ENCODE measurements at regions not wholly inside any gene's neighbourhood (a gene's known extent, or its start where the extent isn't known, plus 50 kb on each side); places are given as distances from the start of the nearest gene placed in this dataset.

DNA sequence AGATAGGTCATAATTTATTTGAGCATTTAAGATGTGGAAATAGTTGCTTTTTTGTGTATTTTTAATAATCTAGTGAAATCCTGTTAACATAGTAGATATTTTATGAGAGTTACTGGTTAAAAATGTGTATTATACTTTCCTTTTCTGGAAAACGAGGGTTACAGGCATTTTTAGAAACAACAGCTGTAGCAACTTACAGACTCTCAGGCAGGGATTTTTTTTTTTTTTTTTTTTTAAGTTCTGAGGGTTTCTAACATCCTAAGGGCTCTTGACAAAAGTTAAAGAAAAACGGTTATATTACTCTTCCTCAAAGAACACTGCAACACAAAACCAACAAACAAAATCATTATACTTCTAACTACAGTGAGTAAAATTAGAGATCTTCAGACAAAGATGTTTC lies 205.9 kb downstream of the ACKR3 start:
- DNase-seq (ENCODE audit: low read depth), result no peak
- POLR2A ChIA-PET, result no interaction called here
- TF ChIP-seq, protein P1, sequence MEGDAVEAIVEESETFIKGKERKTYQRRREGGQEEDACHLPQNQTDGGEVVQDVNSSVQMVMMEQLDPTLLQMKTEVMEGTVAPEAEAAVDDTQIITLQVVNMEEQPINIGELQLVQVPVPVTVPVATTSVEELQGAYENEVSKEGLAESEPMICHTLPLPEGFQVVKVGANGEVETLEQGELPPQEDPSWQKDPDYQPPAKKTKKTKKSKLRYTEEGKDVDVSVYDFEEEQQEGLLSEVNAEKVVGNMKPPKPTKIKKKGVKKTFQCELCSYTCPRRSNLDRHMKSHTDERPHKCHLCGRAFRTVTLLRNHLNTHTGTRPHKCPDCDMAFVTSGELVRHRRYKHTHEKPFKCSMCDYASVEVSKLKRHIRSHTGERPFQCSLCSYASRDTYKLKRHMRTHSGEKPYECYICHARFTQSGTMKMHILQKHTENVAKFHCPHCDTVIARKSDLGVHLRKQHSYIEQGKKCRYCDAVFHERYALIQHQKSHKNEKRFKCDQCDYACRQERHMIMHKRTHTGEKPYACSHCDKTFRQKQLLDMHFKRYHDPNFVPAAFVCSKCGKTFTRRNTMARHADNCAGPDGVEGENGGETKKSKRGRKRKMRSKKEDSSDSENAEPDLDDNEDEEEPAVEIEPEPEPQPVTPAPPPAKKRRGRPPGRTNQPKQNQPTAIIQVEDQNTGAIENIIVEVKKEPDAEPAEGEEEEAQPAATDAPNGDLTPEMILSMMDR (IDR thresholded peaks at IDR 0.05; ENCODE audit: insufficient read depth, low read depth, low read length), result no peak
- no peaks in the 10 kb centered on the region for H3K36me3 ChIP-seq (ENCODE audit: control insufficient read depth, insufficient read depth, low read length)
- CTCF ChIA-PET, result no interaction called here
- H3K27me3 ChIP-seq (ENCODE audit: control insufficient read depth, insufficient read depth, low read length), result no peaks in the 10 kb centered on the region; the same call in 1 of the 2 replicates
- no peak overlapping the region for H3K4me3 ChIP-seq (ENCODE audit: low read depth, low read length)

DNA sequence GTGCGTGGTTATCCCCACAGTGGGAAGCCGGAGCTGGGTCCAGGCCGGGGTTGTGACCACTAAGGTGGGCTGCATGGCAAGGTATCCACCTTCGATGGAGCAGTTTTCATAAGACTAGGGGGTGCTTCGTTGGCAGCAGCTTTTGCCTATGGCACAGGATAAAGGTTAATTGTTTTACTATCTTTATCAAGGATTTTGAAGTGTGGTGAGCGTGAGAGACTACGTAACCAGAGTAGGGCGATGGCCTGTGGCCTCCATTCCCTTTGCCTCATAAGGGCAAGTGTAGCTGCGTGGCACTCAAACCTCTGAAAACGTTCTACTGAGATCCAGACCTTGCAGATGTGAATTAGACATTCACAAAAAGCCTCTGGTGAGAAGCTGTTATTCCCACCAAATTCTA lies 206.6 kb downstream of the ACKR3 start:
- Histone ChIP-seq H3K27me3 (ENCODE audit: control insufficient read depth, insufficient read depth, low read length) (no peaks in the 10 kb centered on the region; the same call in 1 of the 2 replicates), H3K36me3 (ENCODE audit: control insufficient read depth, insufficient read depth, low read length) (no peaks in the 10 kb centered on the region), H3K4me3 (ENCODE audit: low read depth, low read length) (no peak overlapping the region)
- ChIA-PET CTCF (interaction anchor here (0.8 kb wide), 2 partner anchors 9 to 186 kb away, joined by 3 read pairs; no protein-coding TSS in a partner anchor), POLR2A (no interaction called here)
- TF ChIP-seq, protein P1 (IDR thresholded peaks at IDR 0.05; ENCODE audit: insufficient read depth, low read depth, low read length), result no peak
- no peak for DNase-seq (ENCODE audit: low read depth)

DNA sequence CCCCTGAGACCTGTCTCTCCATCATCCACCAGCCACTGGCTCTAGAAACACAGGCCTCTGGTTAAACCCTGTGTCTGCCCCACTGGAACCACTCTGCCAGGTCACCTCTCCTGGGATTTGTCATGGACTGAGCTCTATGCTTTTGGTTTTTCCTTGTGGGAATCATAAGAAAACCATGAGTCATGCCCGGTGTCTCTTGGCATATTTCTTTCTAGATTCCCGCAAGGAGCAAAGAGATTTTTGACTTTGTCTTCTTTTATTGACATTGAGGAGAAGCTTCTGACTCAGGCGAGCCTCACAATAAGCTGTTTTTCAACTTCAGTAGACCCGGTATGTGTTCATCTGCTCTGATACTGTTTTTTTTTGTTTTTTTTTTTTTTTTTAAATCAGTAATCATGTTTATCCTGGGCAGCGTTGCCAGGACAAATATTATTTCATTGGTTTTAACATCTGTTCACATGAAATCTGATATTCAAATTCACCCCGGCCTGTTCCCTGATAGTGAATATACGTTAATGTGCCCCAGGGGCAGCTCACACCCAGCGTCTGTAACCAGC lies 207.1 kb downstream of the ACKR3 start:
- POLR2A ChIA-PET, result interaction anchor here (0.6 kb wide), 1 partner anchor 203 kb away, joined by 4 read pairs; no protein-coding TSS in a partner anchor
- TF ChIP-seq, protein P1 (IDR thresholded peaks at IDR 0.05; ENCODE audit: insufficient read depth, low read depth, low read length), result no peak
- DNase-seq (ENCODE audit: low read depth), result peak; percentile 41

DNA sequence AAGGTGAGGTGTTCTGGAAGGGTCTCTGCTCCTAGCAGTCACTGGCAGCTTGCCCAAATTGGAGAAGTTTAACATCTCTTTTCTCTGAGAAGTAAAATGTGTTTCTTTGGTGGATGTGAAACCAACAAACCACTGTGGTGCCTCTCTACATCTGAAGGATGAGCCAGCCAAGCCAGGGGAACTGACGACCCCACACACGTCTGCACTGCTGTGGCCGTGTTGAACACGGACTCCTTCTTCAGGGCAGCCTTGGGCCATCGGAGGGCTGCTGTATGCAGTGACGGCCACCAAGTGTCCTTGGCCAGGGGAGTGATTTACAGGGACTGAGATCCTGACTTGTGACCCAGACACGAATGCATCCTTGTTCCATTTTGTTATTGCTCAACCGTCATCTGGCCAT lies 207.8 kb downstream of the ACKR3 start:
- Histone ChIP-seq H3K27me3 (ENCODE audit: control insufficient read depth, insufficient read depth, low read length) (peaks cover 4% of the 10 kb centered on the region), H3K4me3 (ENCODE audit: low read depth, low read length) (no peak overlapping the region), H3K36me3 (ENCODE audit: control insufficient read depth, insufficient read depth, low read length) (no peaks in the 10 kb centered on the region)
- ChIA-PET CTCF (interaction anchor here (1.0 kb wide), 1 partner anchor 12 kb away, joined by 4 read pairs; no protein-coding TSS in a partner anchor), POLR2A (interaction anchor here (0.6 kb wide), 1 partner anchor 203 kb away, joined by 4 read pairs; no protein-coding TSS in a partner anchor)
- TF ChIP-seq, protein P1 (IDR thresholded peaks at IDR 0.05; ENCODE audit: insufficient read depth, low read depth, low read length), result no peak
- DNase-seq (ENCODE audit: low read depth), result no peak

More for the DNA sequence above, 207.1 kb downstream of the ACKR3 start:
- Histone ChIP-seq H3K4me3 (ENCODE audit: low read depth, low read length) (no peak overlapping the region), H3K27me3 (ENCODE audit: control insufficient read depth, insufficient read depth, low read length) (peaks cover 4% of the 10 kb centered on the region), H3K36me3 (ENCODE audit: control insufficient read depth, insufficient read depth, low read length) (no peaks in the 10 kb centered on the region)
- CTCF ChIA-PET, result interaction anchor here (0.8 to 1.0 kb wide), 3 partner anchors 8 to 187 kb away, joined by 3 to 4 read pairs (median 3); no protein-coding TSS in a partner anchor

DNA sequence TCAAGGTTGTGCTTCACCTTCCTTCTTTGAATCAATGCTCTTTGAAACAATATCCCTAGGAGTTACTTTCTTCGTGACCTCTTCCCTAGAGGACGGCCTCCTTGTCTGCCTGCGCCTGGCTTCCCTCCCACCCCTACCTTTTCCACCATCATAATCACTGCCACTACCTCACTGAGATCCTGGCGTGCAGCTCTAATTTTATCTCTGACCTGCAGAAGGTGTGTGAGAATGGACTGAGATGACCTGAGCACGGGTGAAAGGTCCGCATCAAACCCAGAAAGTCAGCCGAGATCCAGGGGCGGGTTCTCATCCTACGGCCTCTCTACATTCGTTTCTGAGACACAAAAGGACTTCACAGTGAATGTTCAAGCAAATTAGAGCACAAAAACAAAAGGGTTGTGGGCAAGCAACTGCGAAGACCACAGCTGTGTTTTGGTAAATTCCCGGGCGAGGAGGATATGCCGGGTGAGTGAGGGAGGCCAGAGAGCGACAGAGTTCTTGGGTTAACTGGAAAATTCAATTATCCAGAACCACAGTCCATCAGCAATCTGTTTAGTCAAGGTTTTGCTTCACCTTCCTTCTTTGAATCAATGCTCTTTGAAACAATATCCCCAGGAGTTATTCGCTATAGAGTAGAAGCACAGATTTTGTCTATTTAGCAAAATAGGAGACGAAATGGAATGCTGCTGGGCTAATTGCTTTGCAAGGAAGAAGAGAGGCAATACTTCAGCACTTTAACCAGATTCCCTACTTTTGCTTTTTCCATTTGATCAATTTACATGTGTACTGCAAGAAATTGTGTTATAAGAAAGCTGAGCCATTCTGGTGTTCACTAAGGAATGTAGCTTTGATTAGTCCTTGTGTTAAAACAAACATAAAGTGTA lies 212.6 kb downstream of the ACKR3 start:
- DNase-seq (ENCODE audit: low read depth), result no peak
- peaks cover 4% of the 10 kb centered on the region for H3K27me3 ChIP-seq (ENCODE audit: control insufficient read depth, insufficient read depth, low read length)
- no peaks in the 10 kb centered on the region for H3K36me3 ChIP-seq (ENCODE audit: control insufficient read depth, insufficient read depth, low read length)
- no peak overlapping the region for H3K4me3 ChIP-seq (ENCODE audit: low read depth, low read length)
- CTCF ChIA-PET, result interaction anchor here (0.6 kb wide), 1 partner anchor 24 kb away, joined by 3 read pairs; no protein-coding TSS in a partner anchor
- POLR2A ChIA-PET, result no interaction called here
- TF ChIP-seq, protein P1 (IDR thresholded peaks at IDR 0.05; ENCODE audit: insufficient read depth, low read depth, low read length), result no peak
